HG02943 (cell line): ENCODE measurements at regions not wholly inside any gene's neighbourhood (a gene's known extent, or its start where the extent isn't known, plus 50 kb on each side); places are given as distances from the start of the nearest gene placed in this dataset.

Experiments
- ATAC-seq: cut with Tn5 transposase; IDR thresholded peaks from one replicate; pipeline ENCODE4 v1.9.1; 2021; ENCODE audit warnings: mild to moderate bottlenecking, low read depth, moderate library complexity; ENCODE audit not compliant: unreplicated experiment

GRCh38 chr10:121405549-121405948 lies 192.7 kb downstream of the FGFR2 start:
- ATAC-seq: no peak

GRCh38 chr10:121405953-121406352 lies 192.3 kb downstream of the FGFR2 start:
- ATAC-seq: no peak

- no peak for ATAC-seq
Observed at GRCh38 chr10:121406823-121407545, 191.3 kb downstream of the FGFR2 start.

GRCh38 chr10:121409466-121410104 lies 188.7 kb downstream of the FGFR2 start:
- no peak for ATAC-seq

GRCh38 chr10:121411004-121411403 lies 187.2 kb downstream of the FGFR2 start:
- ATAC-seq: no peak

GRCh38 chr10:121413951-121414350 lies 184.3 kb downstream of the FGFR2 start:
- no peak for ATAC-seq

GRCh38 chr10:121414366-121415062 lies 183.7 kb downstream of the FGFR2 start:
- no peak for ATAC-seq

GRCh38 chr10:121415063-121415399 lies 183.2 kb downstream of the FGFR2 start:
- ATAC-seq: no peak

- no peak for ATAC-seq
Observed at GRCh38 chr10:121416071-121416470, 182.2 kb downstream of the FGFR2 start.

- ATAC-seq: no peak
Observed at GRCh38 chr10:121417298-121417697, 180.9 kb downstream of the FGFR2 start.

- no peak for ATAC-seq
Observed at GRCh38 chr10:121418126-121418777, 180.0 kb downstream of the FGFR2 start.

- ATAC-seq: no peak
Observed at GRCh38 chr10:121420006-121420405, 178.2 kb downstream of the FGFR2 start.

- ATAC-seq: no peak
Observed at GRCh38 chr10:121422096-121422495, 176.1 kb downstream of the FGFR2 start.

- ATAC-seq: no peak
Observed at GRCh38 chr10:121425623-121426022, 172.6 kb downstream of the FGFR2 start.

GRCh38 chr10:121426307-121426706 lies 171.9 kb downstream of the FGFR2 start:
- no peak for ATAC-seq
